ENCODE measurements at regions not wholly inside any gene's neighbourhood (a gene's known extent, or its start where the extent isn't known, plus 50 kb on each side); places are given as distances from the start of the nearest gene placed in this dataset.

GRCh38 chr12:113535100-113535499 lies 63.4 kb upstream of the LHX5 start:
- Mint-ChIP-seq H3K27me3 (peaks cover 39% of the 10 kb centered on the region), H3K36me3 (ENCODE audit: low read depth) (no peaks in the 10 kb centered on the region), H3K4me3 (no peak overlapping the region), H3K9me3 (peaks cover 3% of the 10 kb centered on the region), H3K4me1 (ENCODE audit: low read depth) (no peaks in the 10 kb centered on the region), H3K27ac (no peak overlapping the region)
- Histone ChIP-seq H3K36me3 (ENCODE audit: insufficient read depth, low read length) (no peaks in the 10 kb centered on the region), H3K9me3 (ENCODE audit: control insufficient read depth in 1 of 2, insufficient read depth in 1 of 2, low read length in 2 of 2) (peaks cover 0 to 28% of the 10 kb centered on the region in 2 experiments), H3K4me3 (ENCODE audit: low read length) (no peak overlapping the region), H3K27ac (ENCODE audit: low read depth in 1 of 2, low read length in 2 of 2) (no peak overlapping the region), H3K27me3 (ENCODE audit: control insufficient read depth in 1 of 2, insufficient read depth in 2 of 2, low read length in 2 of 2) (peaks cover 0 to 9% of the 10 kb centered on the region in 2 experiments), H3K4me1 (ENCODE audit: insufficient read depth, low read length) (no peaks in the 10 kb centered on the region)
- CTCF ChIA-PET: no interaction called here
- intact Hi-C loops (cut with DNase I, micrococcal nuclease): no loop called here
- no peak for ATAC-seq (ENCODE audit: poor library complexity)
- TF ChIP-seq CTCF (IDR thresholded peaks at IDR 0.05): no peak
- no peak for DNase-seq
- POLR2A ChIA-PET: no interaction called here

- Mint-ChIP-seq H3K9me3 (peaks cover 3% of the 10 kb centered on the region), H3K4me1 (ENCODE audit: low read depth) (no peaks in the 10 kb centered on the region), H3K27me3 (peaks cover 41% of the 10 kb centered on the region), H3K27ac (no peak overlapping the region), H3K4me3 (no peak overlapping the region), H3K36me3 (ENCODE audit: low read depth) (no peaks in the 10 kb centered on the region)
- Histone ChIP-seq H3K4me1 (ENCODE audit: insufficient read depth, low read length) (no peaks in the 10 kb centered on the region), H3K9me3 (ENCODE audit: control insufficient read depth in 1 of 2, insufficient read depth in 1 of 2, low read length in 2 of 2) (peaks cover 0 to 25% of the 10 kb centered on the region in 2 experiments), H3K36me3 (ENCODE audit: insufficient read depth, low read length) (no peaks in the 10 kb centered on the region), H3K27ac (ENCODE audit: low read depth in 1 of 2, low read length in 2 of 2) (no peak overlapping the region), H3K4me3 (ENCODE audit: low read length) (no peak overlapping the region), H3K27me3 (ENCODE audit: control insufficient read depth in 1 of 2, insufficient read depth in 2 of 2, low read length in 2 of 2) (peaks cover 0 to 9% of the 10 kb centered on the region in 2 experiments)
- POLR2A ChIA-PET: no interaction called here
- TF ChIP-seq CTCF (IDR thresholded peaks at IDR 0.05): no peak
- intact Hi-C loops (cut with DNase I, micrococcal nuclease): no loop called here
- no peak for ATAC-seq (ENCODE audit: poor library complexity)
- no peak for DNase-seq
- CTCF ChIA-PET: no interaction called here
Measured at GRCh38 chr12:113534555-113534954, 62.9 kb upstream of the LHX5 start.

- peaks cover 45% of the 10 kb centered on the region for H3K27me3 Mint-ChIP-seq
- H3K4me3 Mint-ChIP-seq: no peak overlapping the region
- Histone ChIP-seq H3K36me3 (ENCODE audit: insufficient read depth, low read length) (no peaks in the 10 kb centered on the region), H3K27me3 (ENCODE audit: control insufficient read depth in 1 of 2, insufficient read depth in 2 of 2, low read length in 2 of 2) (peaks cover under 1 to 9% of the 10 kb centered on the region in 2 experiments), H3K4me1 (ENCODE audit: insufficient read depth, low read length) (no peaks in the 10 kb centered on the region), H3K9me3 (ENCODE audit: control insufficient read depth in 1 of 2, insufficient read depth in 1 of 2, low read length in 2 of 2) (peaks cover 0 to 19% of the 10 kb centered on the region in 2 experiments), H3K27ac (ENCODE audit: low read depth in 1 of 2, low read length in 2 of 2) (no peak overlapping the region), H3K4me3 (ENCODE audit: low read length) (no peak overlapping the region)
- POLR2A ChIA-PET: no interaction called here
- no peak for TF ChIP-seq CTCF (IDR thresholded peaks at IDR 0.05)
- H3K9me3 Mint-ChIP-seq: peaks cover 3% of the 10 kb centered on the region
- no peak for ATAC-seq (ENCODE audit: poor library complexity)
- DNase-seq: no peak
- CTCF ChIA-PET: no interaction called here
- H3K27ac Mint-ChIP-seq: no peak overlapping the region
- no peaks in the 10 kb centered on the region for H3K36me3 Mint-ChIP-seq (ENCODE audit: low read depth)
- intact Hi-C loops (cut with DNase I, micrococcal nuclease): no loop called here
- H3K4me1 Mint-ChIP-seq (ENCODE audit: low read depth): no peaks in the 10 kb centered on the region
Measured at GRCh38 chr12:113533842-113534375, 62.2 kb upstream of the LHX5 start.
